ENCODE measurements at regions not wholly inside any gene's neighbourhood (a gene's known extent, or its start where the extent isn't known, plus 50 kb on each side); places are given as distances from the start of the nearest gene placed in this dataset.

GRCh38 chr12:54700849-54701248 is 52.7 kb upstream of the DCD start:
- TF ChIP-seq CTCF (IDR thresholded peaks at IDR 0.05) = no peak
- no peak for TF ChIP-seq POLR2A (IDR thresholded peaks at IDR 0.05)
